ENCODE measurements at regions not wholly inside any gene's neighbourhood (a gene's known extent, or its start where the extent isn't known, plus 50 kb on each side); places are given as distances from the start of the nearest gene placed in this dataset.

DNA sequence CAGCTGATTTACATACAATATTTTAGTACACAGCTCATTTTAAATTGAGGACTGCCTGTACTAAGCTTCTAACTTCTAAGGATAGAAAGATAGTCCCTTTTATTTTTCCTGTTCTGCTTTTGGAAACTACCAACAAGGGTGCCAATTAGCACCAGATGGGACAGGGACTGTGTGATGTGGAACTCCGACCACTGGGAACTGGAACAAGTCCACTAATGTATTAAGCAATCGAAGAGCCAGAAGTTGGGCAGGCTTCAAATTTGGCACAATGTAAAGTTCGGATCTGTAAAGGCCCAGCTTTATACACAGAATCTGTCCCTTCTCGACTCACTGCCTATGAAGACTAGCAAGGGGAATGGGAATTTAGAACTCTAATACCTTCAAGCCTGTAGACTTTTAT is 149.3 kb downstream of the ZC3H11B start:
- H4K20me1 ChIP-seq (ENCODE audit: control insufficient read depth, extremely low read depth, insufficient read depth, low read length), result no peaks in the 10 kb centered on the region
- TF ChIP-seq EZH2 (IDR thresholded peaks at IDR 0.05; ENCODE audit: low read length, missing control alignments), result no peak
- TF ChIP-seq, protein P1, sequence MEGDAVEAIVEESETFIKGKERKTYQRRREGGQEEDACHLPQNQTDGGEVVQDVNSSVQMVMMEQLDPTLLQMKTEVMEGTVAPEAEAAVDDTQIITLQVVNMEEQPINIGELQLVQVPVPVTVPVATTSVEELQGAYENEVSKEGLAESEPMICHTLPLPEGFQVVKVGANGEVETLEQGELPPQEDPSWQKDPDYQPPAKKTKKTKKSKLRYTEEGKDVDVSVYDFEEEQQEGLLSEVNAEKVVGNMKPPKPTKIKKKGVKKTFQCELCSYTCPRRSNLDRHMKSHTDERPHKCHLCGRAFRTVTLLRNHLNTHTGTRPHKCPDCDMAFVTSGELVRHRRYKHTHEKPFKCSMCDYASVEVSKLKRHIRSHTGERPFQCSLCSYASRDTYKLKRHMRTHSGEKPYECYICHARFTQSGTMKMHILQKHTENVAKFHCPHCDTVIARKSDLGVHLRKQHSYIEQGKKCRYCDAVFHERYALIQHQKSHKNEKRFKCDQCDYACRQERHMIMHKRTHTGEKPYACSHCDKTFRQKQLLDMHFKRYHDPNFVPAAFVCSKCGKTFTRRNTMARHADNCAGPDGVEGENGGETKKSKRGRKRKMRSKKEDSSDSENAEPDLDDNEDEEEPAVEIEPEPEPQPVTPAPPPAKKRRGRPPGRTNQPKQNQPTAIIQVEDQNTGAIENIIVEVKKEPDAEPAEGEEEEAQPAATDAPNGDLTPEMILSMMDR (conservative IDR thresholded peaks at IDR 0.05 in 1 of 2, IDR thresholded peaks at IDR 0.05 in 1 of 2; ENCODE audit: low read depth in 1 of 2, low read length in 2 of 2), result no peak
- DNase-seq (ENCODE audit: low read depth in 2 of 2), result peak in 1 of 2 donors; percentile 26
- H3K4me2 ChIP-seq (ENCODE audit: extremely low read depth, insufficient read depth, low read length), result no peak overlapping the region
- no peak overlapping the region for H3K4me3 ChIP-seq (replicated peaks in 1 of 4; ENCODE audit: control extremely low read depth in 1 of 4, insufficient read depth in 1 of 4, low read depth in 3 of 4, low read length in 4 of 4)
- H3K9ac ChIP-seq (ENCODE audit: insufficient read depth, low read length), result no peak overlapping the region
- peaks cover 4% of the 10 kb centered on the region for H3K4me1 ChIP-seq (ENCODE audit: control insufficient read depth, extremely low read depth, insufficient read depth, low read length)
- no peaks in the 10 kb centered on the region for H3K79me2 ChIP-seq (ENCODE audit: control insufficient read depth, insufficient read depth, low read length)
- H3K27ac ChIP-seq (ENCODE audit: insufficient read depth, low read length), result no peak overlapping the region
- no peaks in the 10 kb centered on the region for H3K27me3 ChIP-seq (ENCODE audit: control insufficient read depth, insufficient read depth, low read length)
- H3K9me3 ChIP-seq (ENCODE audit: control insufficient read depth, insufficient read depth, low read depth, low read length), result no peaks in the 10 kb centered on the region
- H3K36me3 ChIP-seq (ENCODE audit: control insufficient read depth, insufficient read depth, low read length), result no peaks in the 10 kb centered on the region
- no peak overlapping the region for H2AFZ ChIP-seq (ENCODE audit: low read length)

DNA sequence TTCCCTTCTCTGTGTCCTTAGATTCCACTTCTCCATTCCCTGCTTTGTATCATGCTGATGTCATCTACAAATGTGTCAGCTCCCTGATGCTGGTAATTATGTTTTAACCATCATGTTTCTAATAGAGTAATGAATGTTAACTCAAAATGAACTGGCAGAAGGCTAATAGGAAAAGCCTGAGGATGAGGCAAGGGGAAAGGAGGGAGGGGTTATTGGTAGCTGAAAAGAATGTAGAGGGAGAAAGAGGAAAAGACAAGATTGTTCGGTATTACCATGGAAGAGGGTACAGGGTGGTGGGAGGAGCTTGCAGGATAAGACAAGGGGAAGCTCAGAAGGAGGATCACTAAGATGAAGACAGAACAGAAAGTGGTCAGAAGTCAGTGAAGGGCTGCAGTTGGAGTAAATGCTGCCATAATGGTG is 150.9 kb downstream of the ZC3H11B start:
- no peak overlapping the region for H3K4me2 ChIP-seq (ENCODE audit: extremely low read depth, insufficient read depth, low read length)
- H3K36me3 ChIP-seq (ENCODE audit: control insufficient read depth, insufficient read depth, low read length), result no peaks in the 10 kb centered on the region
- H4K20me1 ChIP-seq (ENCODE audit: control insufficient read depth, extremely low read depth, insufficient read depth, low read length), result no peaks in the 10 kb centered on the region
- no peaks in the 10 kb centered on the region for H3K27me3 ChIP-seq (ENCODE audit: control insufficient read depth, insufficient read depth, low read length)
- H3K4me1 ChIP-seq (ENCODE audit: control insufficient read depth, extremely low read depth, insufficient read depth, low read length), result peaks cover 4% of the 10 kb centered on the region
- no peak overlapping the region for H3K4me3 ChIP-seq (replicated peaks in 1 of 4; ENCODE audit: control extremely low read depth in 1 of 4, insufficient read depth in 1 of 4, low read depth in 3 of 4, low read length in 4 of 4)
- no peak overlapping the region for H3K27ac ChIP-seq (ENCODE audit: insufficient read depth, low read length)
- H3K79me2 ChIP-seq (ENCODE audit: control insufficient read depth, insufficient read depth, low read length), result no peaks in the 10 kb centered on the region
- no peak for TF ChIP-seq EZH2 (IDR thresholded peaks at IDR 0.05; ENCODE audit: low read length, missing control alignments)
- TF ChIP-seq, protein P1 (conservative IDR thresholded peaks at IDR 0.05 in 1 of 2, IDR thresholded peaks at IDR 0.05 in 1 of 2; ENCODE audit: low read depth in 1 of 2, low read length in 2 of 2), result no peak
- no peak overlapping the region for H2AFZ ChIP-seq (ENCODE audit: low read length)
- H3K9ac ChIP-seq (ENCODE audit: insufficient read depth, low read length), result no peak overlapping the region
- no peaks in the 10 kb centered on the region for H3K9me3 ChIP-seq (ENCODE audit: control insufficient read depth, insufficient read depth, low read depth, low read length)
- DNase-seq (ENCODE audit: low read depth in 2 of 2), result no peak

DNA sequence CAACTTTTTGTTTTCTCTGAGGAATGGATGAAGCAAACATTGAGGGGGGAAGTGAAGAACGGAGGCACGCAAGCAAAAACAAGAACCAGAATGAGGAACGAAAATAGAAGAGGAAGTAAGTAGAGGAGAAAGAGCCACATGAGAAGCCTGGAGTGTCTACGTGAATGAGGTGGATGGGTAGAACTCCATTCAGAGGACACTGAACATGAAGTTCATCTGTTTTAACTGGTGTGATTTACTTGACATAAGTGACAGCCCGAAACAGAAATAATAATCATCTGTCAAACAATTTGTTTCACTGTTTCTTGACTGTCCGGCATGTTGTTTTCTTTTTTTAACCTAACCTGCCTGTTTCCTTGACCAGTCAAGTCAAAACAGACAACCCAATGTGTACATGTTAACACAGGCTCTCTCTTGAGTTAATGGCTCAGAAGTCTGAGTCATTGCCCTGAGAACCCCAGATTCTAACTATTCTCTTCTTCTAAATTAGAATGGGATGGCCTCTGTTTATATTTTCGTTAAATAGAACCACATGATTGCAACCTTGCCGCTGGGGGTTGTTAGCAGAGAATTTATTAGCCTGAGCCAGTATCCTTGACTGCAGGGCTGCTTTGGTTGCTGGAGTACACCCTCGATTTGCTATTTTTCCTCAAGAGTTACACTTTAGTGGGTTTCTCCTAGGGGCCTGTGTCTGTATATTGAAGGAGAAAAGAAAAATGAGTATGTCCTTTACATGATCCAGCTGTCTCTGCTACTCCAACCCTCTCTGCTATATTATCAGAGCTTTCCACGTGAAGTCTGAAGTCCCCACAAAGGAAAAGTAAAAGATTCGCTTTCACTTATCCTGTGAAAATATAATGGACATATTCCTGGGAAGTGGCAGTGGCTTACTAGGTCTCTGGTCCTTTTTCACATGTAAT is 151.7 kb downstream of the ZC3H11B start:
- Histone ChIP-seq H3K4me2 (ENCODE audit: extremely low read depth, insufficient read depth, low read length) (no peak overlapping the region), H3K79me2 (ENCODE audit: control insufficient read depth, insufficient read depth, low read length) (no peaks in the 10 kb centered on the region), H3K36me3 (ENCODE audit: control insufficient read depth, insufficient read depth, low read length) (no peaks in the 10 kb centered on the region), H2AFZ (ENCODE audit: low read length) (no peak overlapping the region), H3K4me1 (ENCODE audit: control insufficient read depth, extremely low read depth, insufficient read depth, low read length) (peaks cover 4% of the 10 kb centered on the region), H3K27me3 (ENCODE audit: control insufficient read depth, insufficient read depth, low read length) (no peaks in the 10 kb centered on the region), H3K9ac (ENCODE audit: insufficient read depth, low read length) (no peak overlapping the region), H3K9me3 (ENCODE audit: control insufficient read depth, insufficient read depth, low read depth, low read length) (no peaks in the 10 kb centered on the region), H3K4me3 (replicated peaks in 1 of 4; ENCODE audit: control extremely low read depth in 1 of 4, insufficient read depth in 1 of 4, low read depth in 3 of 4, low read length in 4 of 4) (no peak overlapping the region), H4K20me1 (ENCODE audit: control insufficient read depth, extremely low read depth, insufficient read depth, low read length) (no peaks in the 10 kb centered on the region), H3K27ac (ENCODE audit: insufficient read depth, low read length) (no peak overlapping the region)
- peak; percentile 27 to 56 for DNase-seq (ENCODE audit: low read depth in 2 of 2)
- TF ChIP-seq EZH2 (IDR thresholded peaks at IDR 0.05; ENCODE audit: low read length, missing control alignments), result no peak
- TF ChIP-seq, protein P1 (conservative IDR thresholded peaks at IDR 0.05 in 1 of 2, IDR thresholded peaks at IDR 0.05 in 1 of 2; ENCODE audit: low read depth in 1 of 2, low read length in 2 of 2), result no peak
